ENCODE measurements at regions not wholly inside any gene's neighbourhood (a gene's known extent, or its start where the extent isn't known, plus 50 kb on each side); places are given as distances from the start of the nearest gene placed in this dataset.
"Not testable (repeated sequence)": the region's sequence is repeated elsewhere in the genome, so short reads cannot be mapped to it uniquely, and the experiment has no call there.

GRCh38 chr1:199515261-199515660 is 512.2 kb upstream of the NR5A2 start:
- H3K27me3 ChIP-seq (ENCODE audit: control insufficient read depth, insufficient read depth, low read length): no peaks in the 10 kb centered on the region
- no peaks in the 10 kb centered on the region for H3K9me3 ChIP-seq (ENCODE audit: control insufficient read depth, low read depth, low read length)
- WGBS (ENCODE audit: insufficient coverage, low lambda C conversion rate): 100% methylated on average over 1 of the region's 4 CpGs
- H3K4me1 ChIP-seq (ENCODE audit: control insufficient read depth, insufficient read depth, low read length): no peaks in the 10 kb centered on the region
- DNase-seq: no peak
- no peak overlapping the region for H3K27ac ChIP-seq (ENCODE audit: low read length)
- no peak overlapping the region for H3K4me3 ChIP-seq (ENCODE audit: low read length)
- H3K36me3 ChIP-seq (ENCODE audit: control insufficient read depth, insufficient read depth, low read length): no peaks in the 10 kb centered on the region

- H3K4me1 ChIP-seq (ENCODE audit: control insufficient read depth, insufficient read depth, low read length): no peaks in the 10 kb centered on the region
- no peaks in the 10 kb centered on the region for H3K27me3 ChIP-seq (ENCODE audit: control insufficient read depth, insufficient read depth, low read length)
- H3K27ac ChIP-seq (ENCODE audit: low read length): no peak overlapping the region
- no peak overlapping the region for H3K4me3 ChIP-seq (ENCODE audit: low read length)
- no peaks in the 10 kb centered on the region for H3K9me3 ChIP-seq (ENCODE audit: control insufficient read depth, low read depth, low read length)
- no peaks in the 10 kb centered on the region for H3K36me3 ChIP-seq (ENCODE audit: control insufficient read depth, insufficient read depth, low read length)
- DNase-seq: no peak
- WGBS (ENCODE audit: insufficient coverage, low lambda C conversion rate): no CpG with 5 or more reads among the region's 1 CpG
These were observed 505.2 kb upstream of the NR5A2 start for GRCh38 chr1:199522338-199522737.

- H3K4me3 ChIP-seq (ENCODE audit: low read length): no peak overlapping the region
- H3K4me1 ChIP-seq (ENCODE audit: control insufficient read depth, insufficient read depth, low read length): no peaks in the 10 kb centered on the region
- H3K27ac ChIP-seq (ENCODE audit: low read length): no peak overlapping the region
- H3K9me3 ChIP-seq (ENCODE audit: control insufficient read depth, low read depth, low read length): no peaks in the 10 kb centered on the region
- H3K27me3 ChIP-seq (ENCODE audit: control insufficient read depth, insufficient read depth, low read length): no peaks in the 10 kb centered on the region
- H3K36me3 ChIP-seq (ENCODE audit: control insufficient read depth, insufficient read depth, low read length): no peaks in the 10 kb centered on the region
- DNase-seq: no peak
- 100% methylated on average over 2 of the region's 2 CpGs for WGBS (ENCODE audit: insufficient coverage, low lambda C conversion rate)
These were observed 504.6 kb upstream of the NR5A2 start for GRCh38 chr1:199522936-199523335.

- H3K4me3 ChIP-seq (ENCODE audit: low read length): no peak overlapping the region
- DNase-seq: no peak
- H3K36me3 ChIP-seq (ENCODE audit: control insufficient read depth, insufficient read depth, low read length): no peaks in the 10 kb centered on the region
- H3K27ac ChIP-seq (ENCODE audit: low read length): no peak overlapping the region
- WGBS (ENCODE audit: insufficient coverage, low lambda C conversion rate): no CpG with 5 or more reads among the region's 1 CpG
- no peaks in the 10 kb centered on the region for H3K4me1 ChIP-seq (ENCODE audit: control insufficient read depth, insufficient read depth, low read length)
- peaks cover 2% of the 10 kb centered on the region for H3K9me3 ChIP-seq (ENCODE audit: control insufficient read depth, low read depth, low read length)
- H3K27me3 ChIP-seq (ENCODE audit: control insufficient read depth, insufficient read depth, low read length): no peaks in the 10 kb centered on the region
These were observed 498.2 kb upstream of the NR5A2 start for GRCh38 chr1:199529324-199529723.

- DNase-seq; H3K4me3 ChIP-seq (ENCODE audit: low read length); H3K36me3 ChIP-seq (ENCODE audit: control insufficient read depth, insufficient read depth, low read length); H3K27me3 ChIP-seq (ENCODE audit: control insufficient read depth, insufficient read depth, low read length); H3K4me1 ChIP-seq (ENCODE audit: control insufficient read depth, insufficient read depth, low read length); H3K27ac ChIP-seq (ENCODE audit: low read length): not testable (repeated sequence)
- H3K9me3 ChIP-seq (ENCODE audit: control insufficient read depth, low read depth, low read length): peaks cover 15% of the 10 kb centered on the region
- 79% methylated on average over 2 of the region's 4 CpGs for WGBS (ENCODE audit: insufficient coverage, low lambda C conversion rate)
These were observed 494.1 kb upstream of the NR5A2 start for GRCh38 chr1:199533361-199533760.

- H3K4me1 ChIP-seq (ENCODE audit: control insufficient read depth, insufficient read depth, low read length): no peaks in the 10 kb centered on the region
- H3K36me3 ChIP-seq (ENCODE audit: control insufficient read depth, insufficient read depth, low read length): no peaks in the 10 kb centered on the region
- H3K4me3 ChIP-seq (ENCODE audit: low read length): no peak overlapping the region
- no peak overlapping the region for H3K27ac ChIP-seq (ENCODE audit: low read length)
- no peaks in the 10 kb centered on the region for H3K9me3 ChIP-seq (ENCODE audit: control insufficient read depth, low read depth, low read length)
- WGBS (ENCODE audit: insufficient coverage, low lambda C conversion rate): no CpG with 5 or more reads among the region's 1 CpG
- no peak for DNase-seq
- no peaks in the 10 kb centered on the region for H3K27me3 ChIP-seq (ENCODE audit: control insufficient read depth, insufficient read depth, low read length)
These were observed 481.7 kb upstream of the NR5A2 start for GRCh38 chr1:199545780-199546179.

- Histone ChIP-seq H3K27me3 (ENCODE audit: control insufficient read depth, insufficient read depth, low read length) (no peaks in the 10 kb centered on the region), H3K36me3 (ENCODE audit: control insufficient read depth, insufficient read depth, low read length) (no peaks in the 10 kb centered on the region), H3K4me1 (ENCODE audit: control insufficient read depth, insufficient read depth, low read length) (no peaks in the 10 kb centered on the region), H3K4me3 (ENCODE audit: low read length) (no peak overlapping the region), H3K27ac (ENCODE audit: low read length) (no peak overlapping the region), H3K9me3 (ENCODE audit: control insufficient read depth, low read depth, low read length) (no peaks in the 10 kb centered on the region)
- no CpG with 5 or more reads among the region's 2 CpGs for WGBS (ENCODE audit: insufficient coverage, low lambda C conversion rate)
- DNase-seq: no peak
These were observed 481.2 kb upstream of the NR5A2 start for GRCh38 chr1:199546323-199546722.

GRCh38 chr1:199549421-199549820 is 478.1 kb upstream of the NR5A2 start:
- Histone ChIP-seq H3K4me3 (ENCODE audit: low read length) (no peak overlapping the region), H3K27me3 (ENCODE audit: control insufficient read depth, insufficient read depth, low read length) (no peaks in the 10 kb centered on the region), H3K4me1 (ENCODE audit: control insufficient read depth, insufficient read depth, low read length) (no peaks in the 10 kb centered on the region), H3K36me3 (ENCODE audit: control insufficient read depth, insufficient read depth, low read length) (no peaks in the 10 kb centered on the region), H3K9me3 (ENCODE audit: control insufficient read depth, low read depth, low read length) (no peaks in the 10 kb centered on the region), H3K27ac (ENCODE audit: low read length) (no peak overlapping the region)
- no peak for DNase-seq
- 33% methylated on average over 1 of the region's 2 CpGs for WGBS (ENCODE audit: insufficient coverage, low lambda C conversion rate)

GRCh38 chr1:199550199-199551065 is 477.1 kb upstream of the NR5A2 start:
- H3K27me3 ChIP-seq (ENCODE audit: control insufficient read depth, insufficient read depth, low read length): no peaks in the 10 kb centered on the region
- WGBS (ENCODE audit: insufficient coverage, low lambda C conversion rate): no CpG with 5 or more reads among the region's 4 CpGs
- DNase-seq: no peak
- H3K27ac ChIP-seq (ENCODE audit: low read length): no peak overlapping the region
- H3K4me3 ChIP-seq (ENCODE audit: low read length): no peak overlapping the region
- H3K9me3 ChIP-seq (ENCODE audit: control insufficient read depth, low read depth, low read length): no peaks in the 10 kb centered on the region
- H3K36me3 ChIP-seq (ENCODE audit: control insufficient read depth, insufficient read depth, low read length): no peaks in the 10 kb centered on the region
- no peaks in the 10 kb centered on the region for H3K4me1 ChIP-seq (ENCODE audit: control insufficient read depth, insufficient read depth, low read length)

GRCh38 chr1:199551967-199552565 is 475.4 kb upstream of the NR5A2 start:
- 33% methylated on average over 3 of the region's 4 CpGs for WGBS (ENCODE audit: insufficient coverage, low lambda C conversion rate)
- DNase-seq: peak; percentile 26 to 33
- H3K4me3 ChIP-seq (ENCODE audit: low read length): no peak overlapping the region

GRCh38 chr1:199553104-199553503 is 474.4 kb upstream of the NR5A2 start:
- Histone ChIP-seq H3K9me3 (ENCODE audit: control insufficient read depth, low read depth, low read length) (no peaks in the 10 kb centered on the region), H3K27me3 (ENCODE audit: control insufficient read depth, insufficient read depth, low read length) (no peaks in the 10 kb centered on the region), H3K4me3 (ENCODE audit: low read length) (no peak overlapping the region), H3K27ac (ENCODE audit: low read length) (no peak overlapping the region), H3K36me3 (ENCODE audit: control insufficient read depth, insufficient read depth, low read length) (no peaks in the 10 kb centered on the region), H3K4me1 (ENCODE audit: control insufficient read depth, insufficient read depth, low read length) (no peaks in the 10 kb centered on the region)
- no CpG with 5 or more reads among the region's 1 CpG for whole genome bisulfite sequencing (ENCODE audit: insufficient coverage, low lambda C conversion rate)
- DNase-seq: no peak

More at GRCh38 chr1:199551967-199552565, 475.4 kb upstream of the NR5A2 start:
- no peaks in the 10 kb centered on the region for H3K9me3 ChIP-seq (ENCODE audit: control insufficient read depth, low read depth, low read length)
- H3K27me3 ChIP-seq (ENCODE audit: control insufficient read depth, insufficient read depth, low read length): no peaks in the 10 kb centered on the region
- H3K36me3 ChIP-seq (ENCODE audit: control insufficient read depth, insufficient read depth, low read length): no peaks in the 10 kb centered on the region
- no peaks in the 10 kb centered on the region for H3K4me1 ChIP-seq (ENCODE audit: control insufficient read depth, insufficient read depth, low read length)
- H3K27ac ChIP-seq (ENCODE audit: low read length): no peak overlapping the region
